ENCODE measurements at regions not wholly inside any gene's neighbourhood (a gene's known extent, or its start where the extent isn't known, plus 50 kb on each side); places are given as distances from the start of the nearest gene placed in this dataset.

DNA sequence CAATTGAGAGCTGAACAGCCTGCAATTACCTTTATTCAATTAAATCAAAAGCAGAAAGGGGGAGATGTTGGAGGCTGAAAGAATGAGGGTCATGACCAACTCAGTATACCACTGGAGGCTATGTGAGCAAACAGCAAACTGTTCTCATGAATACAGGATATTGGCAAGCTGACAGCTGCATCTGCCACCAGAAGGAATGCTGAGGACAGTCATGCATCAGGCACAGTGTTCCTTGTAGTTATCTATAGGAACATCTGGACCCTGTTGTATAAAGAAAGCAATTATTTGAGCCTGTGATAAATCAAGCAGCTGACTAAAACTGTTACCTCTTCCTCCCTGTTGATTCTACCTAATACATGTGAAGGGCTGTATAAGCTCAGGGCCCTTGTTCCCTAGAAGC lies 2064.6 kb downstream of the TP53TG3F start:
- Histone ChIP-seq H3K27ac (ENCODE audit: insufficient read length, low read depth, low read length) (no peak overlapping the region), H3K56ac (ENCODE audit: insufficient read length, low read depth, low read length) (no peak overlapping the region), H4K91ac (ENCODE audit: insufficient read length, low read depth, low read length) (no peak overlapping the region), H4K8ac (replicated peaks; ENCODE audit: insufficient read length, low read depth, low read length) (no peak overlapping the region), H2BK12ac (ENCODE audit: insufficient read length, low read depth, low read length) (no peak overlapping the region), H3K23ac (ENCODE audit: insufficient read length, low read depth, low read length) (no peak overlapping the region), H2BK120ac (ENCODE audit: low read depth, low read length, poor library complexity, severe bottlenecking) (no peak overlapping the region), H3K79me2 (ENCODE audit: insufficient read depth, low read length) (no peaks in the 10 kb centered on the region), H3K4me1 (ENCODE audit: insufficient read depth, low read length) (no peaks in the 10 kb centered on the region), H3K23me2 (ENCODE audit: insufficient read length, low read depth, low read length, poor library complexity, severe bottlenecking) (no peaks in the 10 kb centered on the region), H3K4ac (ENCODE audit: low read depth, low read length) (no peak overlapping the region), H2BK15ac (ENCODE audit: low read depth, low read length) (no peak overlapping the region), H4K5ac (ENCODE audit: insufficient read length, low read depth, low read length) (no peak overlapping the region), H3K4me2 (ENCODE audit: insufficient read depth, insufficient read length, low read length) (no peak overlapping the region), H3K18ac (ENCODE audit: insufficient read length, low read depth, low read length) (no peak overlapping the region), H2BK5ac (ENCODE audit: insufficient read length, low read length) (no peak overlapping the region), H3K9ac (ENCODE audit: extremely low read depth, insufficient read length, low read length) (no peak overlapping the region), H2BK20ac (ENCODE audit: low read depth, low read length, poor library complexity, severe bottlenecking) (no peak overlapping the region), H3K27me3 (ENCODE audit: insufficient read depth, low read length) (no peaks in the 10 kb centered on the region), H3K79me1 (ENCODE audit: insufficient read depth, low read depth, low read length, poor library complexity, severe bottlenecking) (no peaks in the 10 kb centered on the region), H3K14ac (ENCODE audit: insufficient read depth, low read length) (no peak overlapping the region), H2AFZ (ENCODE audit: low read length) (no peak overlapping the region), H3T11ph (ENCODE audit: low read length) (no peak overlapping the region), H3K9me3 (ENCODE audit: control insufficient read depth, low read depth, low read length) (peaks cover 76% of the 10 kb centered on the region), H4K20me1 (ENCODE audit: control insufficient read depth, insufficient read depth, insufficient read length) (no peaks in the 10 kb centered on the region), H2AK5ac (ENCODE audit: insufficient read length, low read length) (no peak overlapping the region)
- peaks cover 2% of the 10 kb centered on the region; the same call in 1 of the 2 replicates for H3K27me3 Mint-ChIP-seq (ENCODE audit: low read depth)
- DNase-seq: no peak
- TF ChIP-seq, protein P1, sequence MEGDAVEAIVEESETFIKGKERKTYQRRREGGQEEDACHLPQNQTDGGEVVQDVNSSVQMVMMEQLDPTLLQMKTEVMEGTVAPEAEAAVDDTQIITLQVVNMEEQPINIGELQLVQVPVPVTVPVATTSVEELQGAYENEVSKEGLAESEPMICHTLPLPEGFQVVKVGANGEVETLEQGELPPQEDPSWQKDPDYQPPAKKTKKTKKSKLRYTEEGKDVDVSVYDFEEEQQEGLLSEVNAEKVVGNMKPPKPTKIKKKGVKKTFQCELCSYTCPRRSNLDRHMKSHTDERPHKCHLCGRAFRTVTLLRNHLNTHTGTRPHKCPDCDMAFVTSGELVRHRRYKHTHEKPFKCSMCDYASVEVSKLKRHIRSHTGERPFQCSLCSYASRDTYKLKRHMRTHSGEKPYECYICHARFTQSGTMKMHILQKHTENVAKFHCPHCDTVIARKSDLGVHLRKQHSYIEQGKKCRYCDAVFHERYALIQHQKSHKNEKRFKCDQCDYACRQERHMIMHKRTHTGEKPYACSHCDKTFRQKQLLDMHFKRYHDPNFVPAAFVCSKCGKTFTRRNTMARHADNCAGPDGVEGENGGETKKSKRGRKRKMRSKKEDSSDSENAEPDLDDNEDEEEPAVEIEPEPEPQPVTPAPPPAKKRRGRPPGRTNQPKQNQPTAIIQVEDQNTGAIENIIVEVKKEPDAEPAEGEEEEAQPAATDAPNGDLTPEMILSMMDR (conservative IDR thresholded peaks at IDR 0.05): no peak
- no peak overlapping the region for H3K27ac Mint-ChIP-seq
- peaks cover 89 to 93% of the 10 kb centered on the region in 2 experiments for H3K9me3 Mint-ChIP-seq
- no peak overlapping the region for H3K4me3 Mint-ChIP-seq
- H3K4me1 Mint-ChIP-seq: no peaks in the 10 kb centered on the region
- peaks cover 5 to 22% (median 14%) of the 10 kb centered on the region in 3 experiments; a peak in 5 of 7 replicates for H3K36me3 Mint-ChIP-seq (ENCODE audit: insufficient read depth in 1 of 3, low read depth in 3 of 3)

Measured in H9 (cell line).